ENCODE measurements at regions not wholly inside any gene's neighbourhood (a gene's known extent, or its start where the extent isn't known, plus 50 kb on each side); places are given as distances from the start of the nearest gene placed in this dataset.

DNA sequence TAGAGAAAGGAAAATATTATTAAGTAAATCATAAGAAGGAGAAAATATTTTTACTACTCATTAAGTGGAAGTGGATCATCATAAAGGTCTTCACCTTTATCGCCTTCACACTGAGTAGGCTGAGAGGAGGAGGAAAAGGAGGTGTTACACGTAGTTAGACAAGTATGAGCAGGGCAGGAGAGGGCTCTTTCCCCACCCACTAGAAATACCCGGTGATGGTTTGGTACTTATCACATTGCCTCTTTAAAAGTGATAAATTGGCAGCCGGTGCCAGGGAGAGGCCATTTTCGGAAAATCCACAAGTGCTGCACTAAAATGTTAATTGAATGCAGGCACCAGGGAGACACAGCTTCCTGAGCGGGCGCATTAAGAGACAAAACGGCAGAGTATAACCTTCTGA lies 598.7 kb upstream of the SOX11 start (continued):
- TF ChIP-seq EGR1 (IDR thresholded peaks at IDR 0.05; ENCODE audit: low read depth) (no peak), CBX3 (IDR thresholded peaks at IDR 0.05; ENCODE audit: low read depth) (no peak)
- TF ChIP-seq, protein P1, sequence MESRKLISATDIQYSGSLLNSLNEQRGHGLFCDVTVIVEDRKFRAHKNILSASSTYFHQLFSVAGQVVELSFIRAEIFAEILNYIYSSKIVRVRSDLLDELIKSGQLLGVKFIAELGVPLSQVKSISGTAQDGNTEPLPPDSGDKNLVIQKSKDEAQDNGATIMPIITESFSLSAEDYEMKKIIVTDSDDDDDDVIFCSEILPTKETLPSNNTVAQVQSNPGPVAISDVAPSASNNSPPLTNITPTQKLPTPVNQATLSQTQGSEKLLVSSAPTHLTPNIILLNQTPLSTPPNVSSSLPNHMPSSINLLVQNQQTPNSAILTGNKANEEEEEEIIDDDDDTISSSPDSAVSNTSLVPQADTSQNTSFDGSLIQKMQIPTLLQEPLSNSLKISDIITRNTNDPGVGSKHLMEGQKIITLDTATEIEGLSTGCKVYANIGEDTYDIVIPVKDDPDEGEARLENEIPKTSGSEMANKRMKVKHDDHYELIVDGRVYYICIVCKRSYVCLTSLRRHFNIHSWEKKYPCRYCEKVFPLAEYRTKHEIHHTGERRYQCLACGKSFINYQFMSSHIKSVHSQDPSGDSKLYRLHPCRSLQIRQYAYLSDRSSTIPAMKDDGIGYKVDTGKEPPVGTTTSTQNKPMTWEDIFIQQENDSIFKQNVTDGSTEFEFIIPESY (IDR thresholded peaks at IDR 0.05; ENCODE audit: extremely low read depth, insufficient replicate concordance, low read length): no peak

DNA sequence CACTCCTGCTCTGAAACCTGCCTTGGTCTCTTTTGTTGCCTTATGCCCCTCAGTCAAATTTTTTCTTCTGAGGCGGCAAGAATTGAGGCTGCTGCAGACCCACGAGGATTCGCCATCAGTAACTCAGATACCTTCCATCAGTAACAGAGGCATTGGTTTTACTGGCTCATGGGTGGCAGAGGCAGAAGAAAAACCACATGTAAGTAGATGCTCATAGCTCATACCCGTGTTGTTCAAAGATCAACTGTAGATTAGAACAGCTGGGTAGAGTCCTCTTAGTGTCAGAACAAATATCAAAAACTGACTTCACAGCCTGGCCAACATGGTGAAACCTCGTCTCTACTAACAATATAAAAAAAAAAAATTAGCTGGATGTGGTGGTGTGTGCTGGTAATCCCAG lies 598.0 kb upstream of the SOX11 start:
- no peaks in the 10 kb centered on the region for H4K20me1 ChIP-seq (ENCODE audit: insufficient read depth)
- no peak overlapping the region for H3K9ac ChIP-seq (ENCODE audit: low read length)
- no peaks in the 10 kb centered on the region for H3K4me1 ChIP-seq (ENCODE audit: control insufficient read depth in 1 of 2, insufficient read depth in 2 of 2, low read length in 2 of 2)
- intact Hi-C loops (cut with micrococcal nuclease): no loop called here
- H2AFZ ChIP-seq (ENCODE audit: low read depth, low read length, poor library complexity, severe bottlenecking): no peak overlapping the region
- TF ChIP-seq FOSL1 (IDR thresholded peaks at IDR 0.05; ENCODE audit: low read depth): no peak
- TF ChIP-seq CBX3 (IDR thresholded peaks at IDR 0.05; ENCODE audit: low read depth): no peak
- H3K4me2 ChIP-seq (ENCODE audit: low read length): no peak overlapping the region
- ATAC-seq (no peak), DNase-seq (ENCODE audit: low read depth, low spot score) (no peak)
- ChIA-PET RAD21 (ENCODE audit: low non-redundant PET in 1 of 2, low total read pairs in 2 of 2, uncharacterized antibody in 2 of 2, unreplicated experiment in 2 of 2) (no interaction called here), CTCF (no interaction called here), POLR2A (no interaction called here)
- no peaks in the 10 kb centered on the region for H3K27me3 ChIP-seq (ENCODE audit: insufficient read depth, low read length)
- no peaks in the 10 kb centered on the region for H3K9me2 ChIP-seq (ENCODE audit: insufficient read depth)
- no peak overlapping the region for H3K27ac ChIP-seq (ENCODE audit: low read depth, low read length)
- H3K36me3 ChIP-seq (ENCODE audit: control insufficient read depth in 1 of 2, insufficient read depth in 2 of 2, low read length in 2 of 2): no peaks in the 10 kb centered on the region
- no TSS peak for BruUV-seq (replicated peaks)
- no peaks in the 10 kb centered on the region for H3K79me2 ChIP-seq (ENCODE audit: insufficient read depth, low read length)
- H3K9me3 ChIP-seq (ENCODE audit: control insufficient read depth in 1 of 2, insufficient read depth in 1 of 2, low read depth in 1 of 2, low read length in 2 of 2): peaks cover 4 to 19% of the 10 kb centered on the region in 2 experiments; a peak in 2 of 4 replicates
- H3K4me3 ChIP-seq (replicated peaks in 1 of 2; ENCODE audit: low read depth in 1 of 2, low read length in 2 of 2): no peak overlapping the region

DNA sequence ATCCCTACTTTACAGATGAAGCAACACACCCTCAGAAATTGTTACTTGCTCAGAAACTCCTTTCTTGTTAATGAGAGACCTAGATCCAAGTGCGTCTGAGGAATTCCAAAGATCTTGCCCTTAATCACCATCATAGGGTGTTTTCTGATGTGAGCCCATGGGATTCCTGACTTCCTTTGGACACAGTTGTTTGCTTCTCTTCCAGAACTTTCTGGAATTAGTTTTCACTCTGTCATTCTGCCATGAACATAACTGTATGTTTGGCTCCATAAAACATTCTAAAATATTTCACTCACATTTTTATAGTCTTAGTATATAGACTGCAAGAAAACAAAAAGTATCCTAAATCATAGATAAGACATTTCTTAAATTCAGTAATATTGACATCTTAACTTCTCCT lies 593.9 kb upstream of the SOX11 start:
- Histone ChIP-seq H3K9me3 (ENCODE audit: control insufficient read depth in 1 of 2, insufficient read depth in 1 of 2, low read depth in 1 of 2, low read length in 2 of 2) (peaks cover 13 to 18% of the 10 kb centered on the region in 2 experiments; a peak in 2 of 4 replicates), H3K4me2 (ENCODE audit: low read length) (no peak overlapping the region), H4K20me1 (ENCODE audit: insufficient read depth) (no peaks in the 10 kb centered on the region), H3K9me2 (ENCODE audit: insufficient read depth) (no peaks in the 10 kb centered on the region), H3K27me3 (ENCODE audit: insufficient read depth, low read length) (no peaks in the 10 kb centered on the region), H3K9ac (ENCODE audit: low read length) (no peak overlapping the region), H3K4me3 (replicated peaks in 1 of 2; ENCODE audit: low read depth in 1 of 2, low read length in 2 of 2) (no peak overlapping the region), H3K36me3 (ENCODE audit: control insufficient read depth in 1 of 2, insufficient read depth in 2 of 2, low read length in 2 of 2) (no peaks in the 10 kb centered on the region), H2AFZ (ENCODE audit: low read depth, low read length, poor library complexity, severe bottlenecking) (no peak overlapping the region), H3K27ac (ENCODE audit: low read depth, low read length) (no peak overlapping the region), H3K79me2 (ENCODE audit: insufficient read depth, low read length) (no peaks in the 10 kb centered on the region), H3K4me1 (ENCODE audit: control insufficient read depth in 1 of 2, insufficient read depth in 2 of 2, low read length in 2 of 2) (no peaks in the 10 kb centered on the region)
- ATAC-seq: no peak
- intact Hi-C loops (cut with micrococcal nuclease): no loop called here
- ChIA-PET RAD21 (ENCODE audit: low non-redundant PET in 1 of 2, low total read pairs in 2 of 2, uncharacterized antibody in 2 of 2, unreplicated experiment in 2 of 2) (no interaction called here), CTCF (no interaction called here), POLR2A (no interaction called here)
- BruUV-seq (replicated peaks): no TSS peak
- no peak for DNase-seq (ENCODE audit: low read depth, low spot score)
- TF ChIP-seq, protein P2, sequence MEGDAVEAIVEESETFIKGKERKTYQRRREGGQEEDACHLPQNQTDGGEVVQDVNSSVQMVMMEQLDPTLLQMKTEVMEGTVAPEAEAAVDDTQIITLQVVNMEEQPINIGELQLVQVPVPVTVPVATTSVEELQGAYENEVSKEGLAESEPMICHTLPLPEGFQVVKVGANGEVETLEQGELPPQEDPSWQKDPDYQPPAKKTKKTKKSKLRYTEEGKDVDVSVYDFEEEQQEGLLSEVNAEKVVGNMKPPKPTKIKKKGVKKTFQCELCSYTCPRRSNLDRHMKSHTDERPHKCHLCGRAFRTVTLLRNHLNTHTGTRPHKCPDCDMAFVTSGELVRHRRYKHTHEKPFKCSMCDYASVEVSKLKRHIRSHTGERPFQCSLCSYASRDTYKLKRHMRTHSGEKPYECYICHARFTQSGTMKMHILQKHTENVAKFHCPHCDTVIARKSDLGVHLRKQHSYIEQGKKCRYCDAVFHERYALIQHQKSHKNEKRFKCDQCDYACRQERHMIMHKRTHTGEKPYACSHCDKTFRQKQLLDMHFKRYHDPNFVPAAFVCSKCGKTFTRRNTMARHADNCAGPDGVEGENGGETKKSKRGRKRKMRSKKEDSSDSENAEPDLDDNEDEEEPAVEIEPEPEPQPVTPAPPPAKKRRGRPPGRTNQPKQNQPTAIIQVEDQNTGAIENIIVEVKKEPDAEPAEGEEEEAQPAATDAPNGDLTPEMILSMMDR (IDR thresholded peaks at IDR 0.05 in 2 of 3, conservative IDR thresholded peaks at IDR 0.05 in 1 of 3; ENCODE audit: borderline replicate concordance in 1 of 3, insufficient read depth in 1 of 3, low read depth in 2 of 3, low read length in 2 of 3): no peak
- TF ChIP-seq EGR1 (IDR thresholded peaks at IDR 0.05; ENCODE audit: low read depth) (no peak), RAD21 (IDR thresholded peaks at IDR 0.05; ENCODE audit: low read depth) (no peak), SRF (IDR thresholded peaks at IDR 0.05; ENCODE audit: low read depth) (no peak), EZH2 (IDR thresholded peaks at IDR 0.05) (no peak), TCF7L2 (IDR thresholded peaks at IDR 0.05; ENCODE audit: borderline replicate concordance, extremely low read depth, insufficient read depth, insufficient read length) (no peak), POLR2AphosphoS5 (IDR thresholded peaks at IDR 0.05; ENCODE audit: low read depth, low read length) (no peak), ZFX (IDR thresholded peaks at IDR 0.05) (no peak)
- TF ChIP-seq, protein P3, sequence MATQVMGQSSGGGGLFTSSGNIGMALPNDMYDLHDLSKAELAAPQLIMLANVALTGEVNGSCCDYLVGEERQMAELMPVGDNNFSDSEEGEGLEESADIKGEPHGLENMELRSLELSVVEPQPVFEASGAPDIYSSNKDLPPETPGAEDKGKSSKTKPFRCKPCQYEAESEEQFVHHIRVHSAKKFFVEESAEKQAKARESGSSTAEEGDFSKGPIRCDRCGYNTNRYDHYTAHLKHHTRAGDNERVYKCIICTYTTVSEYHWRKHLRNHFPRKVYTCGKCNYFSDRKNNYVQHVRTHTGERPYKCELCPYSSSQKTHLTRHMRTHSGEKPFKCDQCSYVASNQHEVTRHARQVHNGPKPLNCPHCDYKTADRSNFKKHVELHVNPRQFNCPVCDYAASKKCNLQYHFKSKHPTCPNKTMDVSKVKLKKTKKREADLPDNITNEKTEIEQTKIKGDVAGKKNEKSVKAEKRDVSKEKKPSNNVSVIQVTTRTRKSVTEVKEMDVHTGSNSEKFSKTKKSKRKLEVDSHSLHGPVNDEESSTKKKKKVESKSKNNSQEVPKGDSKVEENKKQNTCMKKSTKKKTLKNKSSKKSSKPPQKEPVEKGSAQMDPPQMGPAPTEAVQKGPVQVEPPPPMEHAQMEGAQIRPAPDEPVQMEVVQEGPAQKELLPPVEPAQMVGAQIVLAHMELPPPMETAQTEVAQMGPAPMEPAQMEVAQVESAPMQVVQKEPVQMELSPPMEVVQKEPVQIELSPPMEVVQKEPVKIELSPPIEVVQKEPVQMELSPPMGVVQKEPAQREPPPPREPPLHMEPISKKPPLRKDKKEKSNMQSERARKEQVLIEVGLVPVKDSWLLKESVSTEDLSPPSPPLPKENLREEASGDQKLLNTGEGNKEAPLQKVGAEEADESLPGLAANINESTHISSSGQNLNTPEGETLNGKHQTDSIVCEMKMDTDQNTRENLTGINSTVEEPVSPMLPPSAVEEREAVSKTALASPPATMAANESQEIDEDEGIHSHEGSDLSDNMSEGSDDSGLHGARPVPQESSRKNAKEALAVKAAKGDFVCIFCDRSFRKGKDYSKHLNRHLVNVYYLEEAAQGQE (IDR thresholded peaks at IDR 0.05; ENCODE audit: low read depth): no peak
